NCI-H1092 treated with DMSO at 0.1 percent for 48 hours (cell line): ENCODE measurements at regions not wholly inside any gene's neighbourhood (a gene's known extent, or its start where the extent isn't known, plus 50 kb on each side); places are given as distances from the start of the nearest gene placed in this dataset.

Experiments
- DNase-seq: peaks from one replicate; lab custom pipeline; 2025; lab: John Stamatoyannopoulos, UW

DNA sequence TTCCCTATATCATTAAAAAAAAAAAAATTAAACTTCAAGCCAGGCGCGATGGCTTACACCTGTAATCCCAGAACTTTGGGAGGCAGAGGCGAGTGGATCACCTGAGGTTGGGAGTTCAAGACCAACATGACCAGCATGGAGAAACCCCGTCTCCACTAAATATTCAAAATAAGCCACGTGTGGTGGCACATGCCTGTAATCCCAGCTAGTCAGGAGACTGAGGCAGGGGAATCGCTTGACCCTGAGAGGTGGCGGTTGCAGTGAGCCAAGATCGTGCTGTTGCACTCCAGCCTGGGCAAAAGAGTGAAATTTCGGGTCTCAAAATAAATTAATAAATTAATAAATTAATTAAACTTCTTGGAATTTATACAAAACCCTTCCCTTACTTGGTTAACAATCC is 358.6 kb upstream of the CDH9 start:
- no peak for DNase-seq

DNA sequence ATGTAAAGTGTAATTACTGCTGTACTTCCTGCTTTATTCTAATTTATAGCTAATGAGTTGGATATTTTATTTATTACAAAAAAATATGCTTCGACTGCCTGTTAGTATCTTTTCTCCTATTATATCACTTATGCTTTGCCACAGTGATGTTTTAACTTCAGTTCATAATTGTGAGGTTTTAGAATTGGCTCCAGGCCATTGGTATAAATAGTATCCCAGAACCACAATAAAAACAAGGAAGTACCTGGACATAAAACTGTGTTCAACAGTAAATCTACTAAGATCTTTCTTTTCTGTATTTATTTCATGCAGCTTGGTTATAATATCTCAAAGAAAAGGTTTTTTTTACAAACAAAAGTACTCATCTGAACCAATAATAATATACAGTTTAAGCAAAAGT is 354.3 kb upstream of the CDH9 start:
- DNase-seq = no peak

GRCh38 chr5:27389696-27390095 is 351.3 kb upstream of the CDH9 start:
- DNase-seq = no peak

DNA sequence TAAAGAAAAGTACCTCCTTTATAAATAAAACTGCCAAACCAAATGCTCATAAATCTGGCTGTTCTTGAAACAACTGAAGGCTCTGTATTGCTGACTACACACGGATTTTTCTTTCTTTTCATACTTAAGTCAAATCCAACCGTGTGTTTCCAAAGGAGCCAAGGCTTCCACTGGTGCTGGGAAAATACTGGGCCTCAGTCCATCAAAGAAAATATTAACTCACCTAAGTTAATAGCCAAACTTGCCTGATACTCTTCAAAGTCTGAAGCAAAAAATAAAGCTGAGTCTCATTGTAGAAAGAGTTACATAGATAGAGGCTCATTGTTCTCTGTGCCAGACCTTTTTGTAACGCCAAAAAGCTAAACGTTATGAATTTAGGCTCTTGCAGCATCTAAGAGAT is 350.4 kb upstream of the CDH9 start:
- no peak for DNase-seq

GRCh38 chr5:27387535-27388073 is 349.2 kb upstream of the CDH9 start:
- no peak for DNase-seq

DNA sequence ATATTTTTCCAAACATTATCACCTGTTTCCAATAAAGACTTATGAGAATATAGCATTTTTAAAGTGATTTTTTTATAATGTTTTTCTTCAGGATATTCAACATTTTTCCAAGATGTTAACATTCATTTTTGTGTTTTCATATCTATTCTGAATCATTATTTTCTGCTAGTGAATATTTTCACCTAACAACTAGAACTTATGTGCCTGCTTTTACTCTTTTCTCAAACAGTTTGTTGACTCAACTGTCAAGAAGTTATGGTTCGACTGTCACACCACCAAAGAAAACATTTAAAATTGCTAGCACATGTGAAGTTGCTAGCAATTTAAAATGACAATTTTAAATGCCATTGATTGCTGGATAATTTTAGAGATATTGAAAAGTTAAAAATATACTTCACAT is 343.3 kb upstream of the CDH9 start:
- DNase-seq = no peak

- DNase-seq = no peak
Measured at GRCh38 chr5:27377626-27378025, 339.2 kb upstream of the CDH9 start.

DNA sequence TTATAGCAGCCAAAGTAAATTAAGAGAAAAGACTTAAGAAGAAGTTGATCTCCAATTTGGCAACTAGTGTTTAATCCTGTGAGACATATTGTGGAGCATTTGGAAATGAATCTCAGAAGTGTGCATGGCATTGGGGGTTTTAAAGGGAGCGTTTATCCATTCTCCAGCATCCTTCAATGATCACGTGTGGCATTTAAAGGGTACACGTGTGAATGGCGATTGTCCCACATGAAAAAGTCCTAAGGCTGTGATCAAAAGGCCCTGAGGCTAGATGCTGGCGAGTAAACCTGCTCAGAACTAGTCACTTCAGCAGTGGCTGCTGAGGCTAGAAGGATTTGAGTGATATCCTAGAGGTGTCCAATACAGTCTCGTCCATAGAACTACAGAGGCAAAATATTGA is 315.6 kb upstream of the CDH9 start:
- no peak for DNase-seq

DNA sequence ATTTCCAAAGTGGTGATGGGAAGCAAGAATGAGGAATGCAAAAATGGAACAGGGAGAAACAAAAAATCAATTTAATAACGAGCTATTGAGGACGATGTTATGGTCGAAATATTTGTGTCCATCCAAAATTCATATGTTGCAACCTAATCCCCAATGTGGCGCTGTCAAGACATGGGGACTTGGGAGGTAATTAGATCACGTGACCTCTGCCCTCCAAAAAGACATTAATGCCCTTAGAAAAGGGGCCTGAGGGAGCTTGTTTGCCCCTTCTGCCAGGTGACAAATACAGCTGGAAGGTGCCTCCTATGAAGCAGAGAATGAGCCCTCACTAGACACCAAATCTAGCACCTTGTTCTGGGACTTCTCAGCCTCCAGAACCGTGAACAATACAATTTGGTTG is 315.2 kb upstream of the CDH9 start:
- DNase-seq = no peak

- DNase-seq = no peak
Measured at GRCh38 chr5:27341342-27341741, 303.0 kb upstream of the CDH9 start.

DNA sequence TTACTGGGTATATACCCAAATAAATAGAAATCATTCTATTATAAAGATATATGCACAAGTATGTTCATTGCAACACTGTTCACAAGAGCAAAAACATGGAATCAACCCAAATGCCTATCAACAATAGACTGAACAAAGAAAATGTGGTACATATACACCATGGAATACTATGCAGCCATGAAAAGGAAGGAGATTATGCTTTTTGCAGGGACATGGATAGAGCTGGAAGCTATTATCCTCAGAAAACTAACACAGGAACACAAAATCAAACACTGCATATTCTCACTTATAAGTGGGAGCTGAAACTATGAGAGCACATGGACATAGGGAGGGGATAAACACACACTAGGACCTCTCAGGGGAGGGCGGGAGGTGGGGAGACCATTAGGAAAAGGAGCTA is 298.4 kb upstream of the CDH9 start:
- DNase-seq = no peak

- no peak for DNase-seq
Measured at GRCh38 chr5:27328480-27328879, 290.1 kb upstream of the CDH9 start.

GRCh38 chr5:27325513-27325912 is 287.1 kb upstream of the CDH9 start:
- DNase-seq = no peak

- DNase-seq = no peak
Measured at GRCh38 chr5:27318701-27319100, 280.3 kb upstream of the CDH9 start.

DNA sequence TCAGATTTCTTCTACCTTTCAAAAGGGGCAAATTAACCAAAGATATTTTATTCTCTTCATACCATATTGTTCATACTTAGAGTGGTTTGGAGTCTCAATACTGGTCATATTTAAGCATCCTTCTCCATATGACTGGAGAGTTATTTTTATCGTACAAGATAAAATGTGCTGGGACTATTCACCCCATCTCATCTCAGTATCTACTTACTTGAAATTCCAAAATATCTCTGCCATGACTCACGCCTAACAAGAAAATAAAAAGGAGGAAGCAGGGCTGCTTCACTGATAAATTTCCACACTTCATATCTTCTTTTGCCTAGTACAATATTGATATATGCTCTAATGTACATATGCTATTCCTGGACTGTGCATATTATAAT is 277.9 kb upstream of the CDH9 start:
- DNase-seq = no peak

GRCh38 chr5:27315363-27316270 is 277.2 kb upstream of the CDH9 start:
- no peak for DNase-seq

DNA sequence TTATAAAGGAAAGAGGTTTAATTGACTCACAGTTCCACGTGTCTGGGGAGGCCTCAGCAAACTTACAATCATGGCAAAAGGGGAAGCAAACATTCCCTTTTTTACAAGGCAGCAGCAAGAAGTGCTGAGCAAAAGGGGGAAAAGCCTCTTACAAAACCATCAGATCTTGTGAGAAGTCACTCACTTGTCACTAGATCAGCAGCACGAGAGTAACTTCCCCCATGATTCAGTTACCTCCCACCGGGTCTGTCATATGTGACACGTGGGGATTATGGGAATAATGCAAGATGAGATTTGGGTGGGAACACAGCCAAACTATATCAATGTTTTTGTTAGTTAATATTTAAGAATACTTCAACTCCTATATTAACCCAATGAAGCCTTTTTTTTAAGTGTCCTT is 275.2 kb upstream of the CDH9 start:
- no peak for DNase-seq

- no peak for DNase-seq
Measured at GRCh38 chr5:27312291-27312893, 274.0 kb upstream of the CDH9 start.

DNA sequence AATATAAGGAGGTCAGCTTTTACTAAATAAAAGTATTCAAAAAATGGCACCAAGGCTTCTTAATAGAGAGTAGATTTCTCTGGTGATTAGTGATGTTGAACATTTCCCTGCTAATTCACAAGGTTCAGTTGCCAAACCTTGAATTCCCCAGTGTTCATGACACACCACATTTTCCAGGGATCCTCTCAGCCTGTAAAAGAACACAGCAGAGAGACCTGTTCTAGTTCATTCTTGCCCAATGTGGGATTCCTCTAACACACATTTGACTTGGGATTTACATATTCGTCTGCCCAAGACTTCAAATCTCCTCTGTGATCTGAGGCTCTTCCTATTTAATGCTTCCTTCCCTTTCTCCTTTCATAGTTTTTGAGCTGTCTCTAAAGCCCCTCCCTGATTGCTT is 273.2 kb upstream of the CDH9 start:
- DNase-seq = no peak

DNA sequence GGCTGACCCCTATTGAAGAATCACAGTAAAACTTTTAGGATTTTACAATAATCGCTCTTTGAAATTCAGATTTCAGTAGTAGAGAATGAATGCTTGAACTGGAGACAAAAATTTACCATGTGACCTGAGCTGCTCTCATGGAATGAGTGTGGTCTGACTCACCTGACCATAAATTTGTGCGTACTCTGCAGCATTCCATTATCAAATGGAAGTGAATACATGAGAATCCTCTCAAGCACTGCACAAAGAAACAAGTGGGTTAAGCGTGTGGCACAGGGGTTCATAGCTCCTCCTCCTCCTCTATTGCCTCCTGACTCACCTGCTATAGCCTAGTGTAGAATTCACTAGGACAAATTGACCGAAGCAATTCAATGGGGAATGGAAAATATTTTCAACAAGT is 269.8 kb upstream of the CDH9 start:
- no peak for DNase-seq

DNA sequence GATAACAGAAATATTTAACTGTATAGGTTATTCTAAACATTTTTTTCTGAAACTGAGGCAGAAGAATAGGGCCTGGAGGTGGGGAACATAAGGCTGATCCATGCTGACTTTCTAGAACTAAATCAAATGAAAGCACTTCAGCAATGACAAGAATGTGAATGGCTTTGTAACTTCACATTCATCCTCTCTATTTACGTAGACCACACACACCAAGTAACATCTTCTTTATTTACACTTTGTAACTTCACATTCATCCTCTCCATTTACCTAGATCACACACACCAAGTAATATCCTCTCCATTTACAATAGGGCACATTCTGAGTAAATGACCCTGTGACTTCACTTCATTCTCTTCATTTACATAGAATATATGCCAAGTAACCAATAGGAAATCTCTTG is 251.8 kb upstream of the CDH9 start:
- DNase-seq = no peak

DNA sequence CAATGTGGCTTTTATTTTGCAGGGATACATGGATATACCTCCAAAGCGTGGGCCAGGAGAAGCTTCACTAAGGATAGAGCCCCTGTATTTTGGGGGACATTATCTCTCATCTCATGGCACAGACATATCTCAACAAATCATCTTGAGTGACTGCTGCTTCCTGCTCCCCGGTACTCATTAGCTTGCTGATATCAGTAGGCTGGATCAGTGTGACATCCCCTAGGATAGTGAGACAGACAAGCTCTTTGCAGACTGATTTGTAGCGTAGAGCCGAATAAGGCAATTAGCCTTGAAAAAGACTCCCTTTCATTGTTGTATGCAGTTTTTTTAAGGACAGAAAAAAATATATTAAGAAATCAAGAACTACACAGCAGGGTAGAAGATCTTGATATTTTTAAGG is 237.7 kb upstream of the CDH9 start:
- no peak for DNase-seq

GRCh38 chr5:27275345-27275744 is 237.0 kb upstream of the CDH9 start:
- DNase-seq = no peak

DNA sequence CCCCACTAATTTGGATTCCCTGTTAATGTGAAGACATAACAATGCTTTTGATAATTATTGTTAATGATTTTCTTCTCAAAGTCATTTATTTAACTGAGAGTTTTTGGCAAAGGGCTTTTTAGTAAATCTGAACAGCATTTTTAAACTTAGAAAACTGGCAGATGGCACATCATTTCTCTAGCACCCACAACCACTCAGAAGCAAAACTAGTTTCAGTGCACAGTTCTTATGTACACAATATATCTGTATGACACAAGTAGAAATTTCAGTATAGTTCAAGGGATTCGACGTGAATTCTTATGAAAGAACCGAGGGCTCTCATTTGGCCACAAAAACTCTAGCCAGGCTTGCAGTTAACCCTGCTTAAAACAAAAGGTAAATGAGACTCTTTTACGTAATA is 231.4 kb upstream of the CDH9 start:
- no peak for DNase-seq
